Endothelial cell of umbilical vein (primary cell): ENCODE measurements at regions not wholly inside any gene's neighbourhood (a gene's known extent, or its start where the extent isn't known, plus 50 kb on each side); places are given as distances from the start of the nearest gene placed in this dataset.

ENCODE experiments used
- BruUV-seq: library from RNA; stranded (reverse); fragments of 400-500 nt; replicated peaks from 2 replicates; lab custom pipeline; 2021; lab: Mats Ljungman, UMichigan
- CTCF ChIA-PET: fragments of 300-600, 350-600 bp; sonication (Branson Sonifier 250); formaldehyde crosslinking; loops from one replicate; lab custom pipeline; 2021; ENCODE audit warnings: antibody characterized with exemption, inconsistent platforms; lab: Charles Lee
- POLR2A ChIA-PET: fragments of 300-600, 350-600 bp; sonication (Branson Sonifier 250); formaldehyde crosslinking; loops from one replicate; lab custom pipeline; 2021; ENCODE audit warnings: antibody characterized with exemption, inconsistent platforms; lab: Charles Lee
- DNase-seq: peaks from one replicate; pipeline ENCODE4 v3.0.0-alpha.2; 2011; ENCODE audit warnings: low read depth, low spot score
- FAIRE-seq: peaks from 2 replicates; lab custom pipeline; 2011; peaks lifted over from hg19 to GRCh38; lab: Jason Lieb, UNC
- H2AFZ ChIP-seq: 2 replicates; pipeline ENCODE4 v1.6.0; 2012; ENCODE audit warnings: low read depth, low read length, control low read depth, inconsistent platforms
- H3K27ac ChIP-seq: 2 replicates; pipeline ENCODE4 v1.5.1; 2011; ENCODE audit warnings: low read depth, mild to moderate bottlenecking, control low read depth, low read length, moderate library complexity; ENCODE audit not compliant: insufficient read depth
- H3K27me3 ChIP-seq, 2 experiments: 2 replicates each; pipeline versions ENCODE4 v1.6.0 to v1.6.1; 2011; ENCODE audit warnings: low read length in 2 of 2, mixed read lengths in 1 of 2; ENCODE audit not compliant: control insufficient read depth in 2 of 2, insufficient read depth in 2 of 2
- H3K36me3 ChIP-seq, 2 experiments: 2 replicates in 1 of 2; 3 replicates in 1 of 2; pipeline ENCODE4 v1.5.1; 2011; ENCODE audit warnings: low read length in 2 of 2, mild to moderate bottlenecking in 1 of 2, moderate library complexity in 1 of 2; ENCODE audit not compliant: control insufficient read depth in 2 of 2, insufficient read depth in 2 of 2; ENCODE audit errors: extremely low read depth in 1 of 2
- H3K4me1 ChIP-seq: 3 replicates; pipeline ENCODE4 v1.5.1; 2011; ENCODE audit warnings: mild to moderate bottlenecking, low read length; ENCODE audit not compliant: control insufficient read depth, insufficient read depth; ENCODE audit errors: extremely low read depth
- H3K4me2 ChIP-seq: 2 replicates; pipeline ENCODE4 v1.6.1; 2011; ENCODE audit warnings: low read length, control low read depth, mixed read lengths; ENCODE audit not compliant: insufficient read depth
- H3K4me3 ChIP-seq, 3 experiments: fragments of 200-600 bp in 1 of 3; sonication (generic), shearing (Covaris generic) in 1 of 3; replicated peaks in 1 of 3; 2 replicates each; pipeline ENCODE4 v1.5.1; 2011 to 2016; ENCODE audit warnings: control low read depth in 3 of 3, low read length in 3 of 3, mild to moderate bottlenecking in 2 of 3, inconsistent platforms in 1 of 3, low read depth in 1 of 3, moderate library complexity in 1 of 3; ENCODE audit not compliant: insufficient read depth in 1 of 3
- H3K79me2 ChIP-seq: 2 replicates; pipeline ENCODE4 v1.6.0; 2012; ENCODE audit warnings: low read length, inconsistent platforms; ENCODE audit not compliant: control insufficient read depth, insufficient read depth
- H3K9ac ChIP-seq: replicated peaks from 2 replicates; pipeline ENCODE3; 2011; ENCODE audit warnings: low read length, control low read depth; ENCODE audit not compliant: insufficient read depth; ENCODE audit errors: extremely low read depth
- H3K9me1 ChIP-seq: replicated peaks from 3 replicates; pipeline ENCODE4 v1.6.0; 2011; ENCODE audit warnings: mild to moderate bottlenecking, low read length; ENCODE audit not compliant: control insufficient read depth, insufficient read depth; ENCODE audit errors: extremely low read depth
- H3K9me3 ChIP-seq: replicated peaks from 2 replicates; pipeline ENCODE4 v1.5.1; 2012; ENCODE audit warnings: low read length, inconsistent platforms; ENCODE audit not compliant: control insufficient read depth, insufficient read depth
- H4K20me1 ChIP-seq: replicated peaks from 2 replicates; pipeline ENCODE3; 2011; ENCODE audit warnings: mild to moderate bottlenecking, low read length; ENCODE audit not compliant: control insufficient read depth, insufficient read depth; ENCODE audit errors: extremely low read depth
- CTCF ChIP-seq, 2 donors: IDR thresholded peaks; 1 replicate in 1 of 2; 2 replicates in 1 of 2; pipeline ENCODE4 v1.5.1; 2011; ENCODE audit warnings: low read length in 2 of 2, mild to moderate bottlenecking in 2 of 2, moderate library complexity in 2 of 2, control low read depth in 1 of 2, inconsistent platforms in 1 of 2, low read depth in 1 of 2; ENCODE audit not compliant: insufficient read depth in 1 of 2; ENCODE audit errors: extremely low read depth in 1 of 2
- EZH2 ChIP-seq: IDR thresholded peaks from 2 replicates; pipeline ENCODE4 v1.6.1; 2012; ENCODE audit warnings: borderline replicate concordance, low read depth, mild to moderate bottlenecking, moderate library complexity, low read length, inconsistent platforms; ENCODE audit not compliant: severe bottlenecking
- FOS ChIP-seq: IDR thresholded peaks from 2 replicates; pipeline ENCODE4 v1.6.1; 2011; ENCODE audit warnings: mild to moderate bottlenecking, low read length, moderate library complexity, borderline replicate concordance; ENCODE audit not compliant: insufficient read depth
- GATA2 ChIP-seq: IDR thresholded peaks from 2 replicates; pipeline ENCODE4 v1.7.0; 2011; ENCODE audit warnings: low read depth, mild to moderate bottlenecking, moderate library complexity, mixed read lengths, low read length; ENCODE audit not compliant: insufficient read length, insufficient read depth
- JUN ChIP-seq: IDR thresholded peaks from 2 replicates; pipeline ENCODE4 v1.6.1; 2011; ENCODE audit warnings: borderline replicate concordance, low read depth; ENCODE audit not compliant: insufficient read length, insufficient read depth
- MAX ChIP-seq: IDR thresholded peaks from 2 replicates; pipeline ENCODE4 v1.6.1; 2011; ENCODE audit not compliant: insufficient read depth, insufficient read length
- MYC ChIP-seq: IDR thresholded peaks from one replicate; pipeline ENCODE4 v1.6.1; 2011; ENCODE audit warnings: mild to moderate bottlenecking, low read depth, low read length
- POLR2A ChIP-seq: IDR thresholded peaks from 2 replicates; pipeline ENCODE4 v1.6.1; 2012; ENCODE audit warnings: low read depth, mild to moderate bottlenecking, control low read depth, low read length
- POLR2AphosphoS5 ChIP-seq: IDR thresholded peaks from 2 replicates; pipeline ENCODE4 v1.6.1; 2012; ENCODE audit warnings: low read depth, mild to moderate bottlenecking, control low read depth, low read length, moderate library complexity; ENCODE audit not compliant: insufficient read depth
- dilution Hi-C: fragments of 300-500 bp; cut with MboI; formaldehyde crosslinking; loops from one replicate; pipeline ENCODE4 v1.15.0; 2019; ENCODE audit warnings: low sequenced_read_pairs; ENCODE audit not compliant: extremely low pct_ligation_motif_present
- intact Hi-C: fragments of 100-400 bp; cut with micrococcal nuclease; formaldehyde crosslinking; loops from one replicate; pipeline ENCODE4 v1.10.0; 2022

- H3K79me2 ChIP-seq = no peaks in the 10 kb centered on the region
- dilution Hi-C loops (no loop called here), intact Hi-C loops (no loop called here)
- no peak for DNase-seq
- H2AFZ ChIP-seq = no peak overlapping the region
- TF ChIP-seq MAX = no peak
- TF ChIP-seq POLR2A = no peak
- no peak for TF ChIP-seq JUN
- no peak for TF ChIP-seq GATA2
- no peak for TF ChIP-seq EZH2
- no peak for TF ChIP-seq CTCF (IDR thresholded peaks at IDR 0.05; ENCODE audit: extremely low read depth in 1 of 2, insufficient read depth in 1 of 2, low read depth in 1 of 2, low read length in 2 of 2)
- TF ChIP-seq POLR2AphosphoS5 = no peak
- TF ChIP-seq MYC = no peak
- TF ChIP-seq FOS = no peak
- H3K27ac ChIP-seq = no peak overlapping the region
- ChIA-PET POLR2A (no interaction called here), CTCF (interaction anchor here (1.2 kb wide), 1 partner anchor 11 kb away, joined by 3 read pairs; no protein-coding TSS in a partner anchor)
- H3K27me3 ChIP-seq = no peaks in the 10 kb centered on the region
- no peaks in the 10 kb centered on the region for H3K9me1 ChIP-seq
- no peak for FAIRE-seq
- no peak overlapping the region for H3K9ac ChIP-seq
- no peaks in the 10 kb centered on the region for H4K20me1 ChIP-seq
- BruUV-seq = no TSS peak
- H3K9me3 ChIP-seq = no peaks in the 10 kb centered on the region
- H3K4me1 ChIP-seq = no peaks in the 10 kb centered on the region
- no peak overlapping the region for H3K4me3 ChIP-seq
- H3K4me2 ChIP-seq = no peak overlapping the region
- H3K36me3 ChIP-seq = no peaks in the 10 kb centered on the region
Observed at GRCh38 chr2:226223704-226224103, 575.9 kb downstream of the IRS1 start.
